ENCODE measurements at regions not wholly inside any gene's neighbourhood (a gene's known extent, or its start where the extent isn't known, plus 50 kb on each side); places are given as distances from the start of the nearest gene placed in this dataset.

DNA sequence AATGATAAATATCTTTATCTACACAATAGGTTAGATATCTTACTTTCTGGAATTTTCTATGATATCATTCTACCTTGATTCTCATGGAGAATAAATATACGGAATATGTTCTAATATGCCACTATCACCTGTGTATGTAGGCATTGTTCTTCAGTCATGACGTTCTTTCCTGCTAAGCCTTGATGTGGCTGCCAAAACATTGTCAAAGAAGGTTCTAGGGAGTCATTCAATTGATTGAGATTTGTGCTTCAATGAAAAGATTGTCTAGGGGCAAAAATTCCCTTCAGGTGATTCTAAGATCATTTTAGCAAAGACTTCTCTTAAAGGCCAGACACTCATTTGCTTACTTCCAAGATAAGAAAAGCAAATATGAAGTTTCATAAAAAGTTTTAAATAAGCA lies 118.1 kb downstream of the MAT2B start:
- DNase-seq = no peak

DNA sequence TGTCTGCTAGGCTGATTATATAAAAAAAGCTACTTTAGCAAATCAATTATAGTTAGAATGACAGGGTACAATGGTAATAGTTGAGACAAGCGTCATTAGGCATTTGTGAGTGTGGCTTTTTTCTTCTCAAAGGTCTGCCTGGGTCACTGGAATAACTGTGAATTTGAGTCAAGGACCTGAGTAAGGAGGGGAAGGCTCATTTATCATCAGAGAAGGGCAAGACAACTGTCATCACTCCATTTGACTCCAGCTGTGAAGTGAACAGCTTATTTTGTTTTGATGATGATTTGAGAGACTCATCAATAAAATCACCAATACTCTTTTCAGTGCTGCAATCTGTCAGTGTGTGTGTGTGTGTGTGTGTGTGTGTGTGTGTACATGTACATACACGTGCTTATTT lies 118.6 kb downstream of the MAT2B start:
- DNase-seq = no peak

DNA sequence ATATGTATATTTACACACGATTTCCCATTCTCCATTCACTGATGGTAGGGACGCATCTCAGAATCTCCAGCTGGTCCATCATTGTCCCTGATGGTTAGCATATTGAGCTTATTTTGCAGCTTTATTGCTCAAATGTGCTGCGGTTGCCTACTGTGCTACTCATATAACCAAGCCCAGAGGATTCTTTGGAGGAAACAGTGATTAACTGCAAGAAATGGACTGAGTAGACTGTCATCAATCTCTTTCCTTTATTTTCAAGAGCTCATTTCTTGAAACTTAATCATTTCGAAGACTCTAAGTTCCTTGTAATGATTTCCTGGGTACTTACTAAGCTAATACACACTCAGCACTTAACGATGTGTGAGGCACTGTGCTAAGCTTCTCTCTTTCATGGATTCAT lies 119.0 kb downstream of the MAT2B start:
- no peak for DNase-seq

DNA sequence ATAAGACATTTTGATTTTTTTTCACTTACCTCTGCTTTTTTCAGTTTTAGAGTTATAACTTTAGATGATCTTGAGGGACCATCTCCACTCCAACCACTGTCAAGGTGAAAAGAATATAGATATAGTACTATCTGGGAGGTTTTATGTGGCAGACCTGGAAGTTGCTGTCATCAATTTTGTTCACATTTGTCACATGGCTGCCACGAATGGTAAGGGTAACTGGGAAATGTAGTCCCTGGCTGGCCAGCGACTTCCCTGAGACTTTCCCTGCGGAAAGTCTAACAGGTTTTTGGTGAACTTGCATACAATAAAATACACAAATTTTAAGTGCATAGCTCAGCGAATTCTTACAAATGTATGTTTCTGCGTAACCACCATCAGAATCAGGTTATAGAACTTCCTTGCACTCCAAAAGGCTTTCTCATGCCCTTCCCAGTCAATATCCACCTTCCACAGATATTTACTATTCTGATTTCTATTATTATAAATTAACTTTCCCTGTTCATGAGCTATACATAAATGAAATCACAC lies 121.5 kb downstream of the MAT2B start:
- DNase-seq = no peak

DNA sequence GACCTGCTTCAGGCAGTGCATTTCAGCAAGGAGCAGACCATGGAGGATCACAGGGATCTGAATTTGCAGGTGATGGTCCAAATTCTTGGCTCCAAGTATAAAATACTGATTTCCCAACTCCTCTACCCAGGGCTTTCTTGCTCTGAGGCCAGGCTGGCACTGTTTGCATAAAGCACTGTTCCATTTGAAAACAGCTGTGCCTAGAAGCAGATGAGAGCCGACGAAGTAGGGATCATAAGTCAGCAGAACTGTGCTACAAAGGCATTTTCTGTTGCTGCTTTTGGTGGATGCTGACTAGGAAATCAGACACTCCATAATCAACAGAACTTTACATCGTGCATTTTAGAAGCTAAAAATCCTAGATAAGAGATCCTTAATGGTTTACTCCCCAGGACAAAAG lies 126.4 kb downstream of the MAT2B start:
- peak in 1 of 2 experiments; percentile 59 for DNase-seq

DNA sequence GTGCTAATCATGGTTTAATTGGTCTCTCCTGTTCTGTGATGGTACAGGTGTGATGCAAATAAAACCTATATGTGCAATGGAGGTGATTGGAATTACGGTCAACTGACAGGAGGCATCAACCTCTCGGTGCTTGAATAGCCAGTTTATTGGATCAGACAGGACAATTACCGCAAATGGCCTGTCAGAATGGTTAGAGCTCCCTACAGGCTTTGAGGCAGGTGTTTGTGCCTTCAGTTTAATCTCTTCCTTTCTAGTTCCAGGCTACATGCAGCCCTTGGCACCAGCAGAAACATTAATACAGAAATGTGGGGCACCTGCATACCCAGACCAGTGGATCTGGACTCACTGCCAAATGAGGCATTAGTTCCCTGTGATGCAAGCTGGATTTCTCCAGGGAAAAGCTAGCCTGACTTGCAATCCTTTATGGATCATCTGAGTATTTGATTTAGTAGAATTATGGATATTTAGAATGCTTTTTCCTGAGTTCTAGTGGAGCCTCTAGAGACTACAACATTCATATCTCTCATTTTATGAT lies 128.6 kb downstream of the MAT2B start:
- no peak for DNase-seq

DNA sequence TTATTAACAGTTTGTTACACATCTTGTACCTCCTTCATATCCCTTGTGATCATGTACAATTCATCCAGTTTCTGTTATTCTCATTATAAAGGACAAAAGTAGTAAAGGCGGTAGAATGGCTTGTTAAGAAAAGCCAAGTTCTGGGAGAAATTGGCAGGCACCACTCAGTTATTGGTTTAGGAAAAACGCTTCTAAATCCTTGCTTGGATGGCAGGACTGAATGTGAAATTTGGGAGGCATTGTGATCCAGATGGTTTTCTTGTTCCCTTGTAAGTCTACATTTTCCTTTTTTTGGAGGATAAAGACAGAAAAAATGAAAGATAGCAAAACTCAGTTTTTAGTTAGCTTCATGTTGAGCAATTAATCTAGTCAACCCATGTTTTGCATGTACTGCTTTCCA lies 130.2 kb downstream of the MAT2B start:
- no peak for DNase-seq

DNA sequence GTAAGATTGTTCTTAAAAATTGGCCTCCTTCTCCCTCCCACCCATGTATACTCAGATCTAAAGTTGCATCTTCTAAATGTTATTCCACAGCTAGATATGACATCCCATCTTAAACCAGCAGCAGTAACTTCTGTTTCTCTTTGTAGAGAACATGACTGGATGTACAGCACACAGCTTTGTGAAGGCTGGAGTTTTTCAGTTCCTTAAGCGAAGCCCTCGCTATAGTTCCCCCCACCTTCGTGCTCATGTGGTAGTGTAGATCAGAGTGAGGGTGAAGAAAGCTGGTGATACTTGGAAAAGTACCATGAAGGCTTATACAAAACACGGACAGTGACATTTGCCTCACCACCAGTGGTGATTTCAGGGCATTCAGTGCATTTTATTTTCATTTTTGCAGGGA lies 137.5 kb downstream of the MAT2B start:
- no peak for DNase-seq

DNA sequence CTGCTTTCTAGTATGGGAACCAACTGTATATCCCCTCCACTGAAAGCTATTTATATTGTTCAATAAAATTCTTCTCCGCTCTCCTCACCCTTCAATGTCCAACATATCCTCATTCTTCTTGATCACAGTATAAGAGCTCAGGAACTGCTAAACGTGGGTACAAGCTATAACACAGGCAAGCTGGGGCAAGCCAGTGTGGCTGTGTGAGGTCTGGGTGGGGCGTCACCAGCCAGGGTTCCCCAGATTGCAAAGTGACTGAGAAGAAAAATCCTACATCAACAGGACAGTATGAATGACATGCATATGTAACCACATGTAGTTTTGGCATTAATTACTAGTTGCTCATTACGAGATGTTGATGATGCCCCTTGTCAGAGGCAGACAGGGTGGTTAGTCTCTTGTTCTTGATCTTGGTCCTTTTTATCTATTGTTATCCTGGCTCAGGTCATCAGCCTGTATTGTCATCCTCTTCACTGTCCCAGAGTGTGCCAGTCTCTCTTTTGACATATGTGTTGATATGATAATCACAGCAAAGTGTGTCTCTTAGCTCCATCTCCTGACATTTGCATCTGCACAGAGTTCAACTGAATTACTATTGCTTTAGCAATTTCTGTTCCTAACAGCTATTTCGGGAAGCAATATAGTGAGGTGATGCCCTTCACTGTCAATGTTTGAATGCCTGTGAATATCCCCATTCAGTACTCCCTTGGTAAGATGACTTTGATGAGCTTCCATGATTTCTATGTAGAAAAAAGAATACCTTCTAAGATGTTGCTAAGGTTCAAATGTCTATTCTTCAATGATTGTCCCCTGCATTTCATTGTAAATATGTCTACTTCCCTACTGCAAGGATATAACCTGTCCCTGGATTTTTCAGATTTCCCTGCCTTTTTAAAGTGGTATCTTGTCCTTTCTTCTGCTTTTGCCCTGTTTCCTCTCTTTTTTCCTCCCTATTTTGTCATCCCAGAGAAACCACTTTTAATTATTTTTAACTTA lies 140.3 kb downstream of the MAT2B start:
- no peak for DNase-seq

DNA sequence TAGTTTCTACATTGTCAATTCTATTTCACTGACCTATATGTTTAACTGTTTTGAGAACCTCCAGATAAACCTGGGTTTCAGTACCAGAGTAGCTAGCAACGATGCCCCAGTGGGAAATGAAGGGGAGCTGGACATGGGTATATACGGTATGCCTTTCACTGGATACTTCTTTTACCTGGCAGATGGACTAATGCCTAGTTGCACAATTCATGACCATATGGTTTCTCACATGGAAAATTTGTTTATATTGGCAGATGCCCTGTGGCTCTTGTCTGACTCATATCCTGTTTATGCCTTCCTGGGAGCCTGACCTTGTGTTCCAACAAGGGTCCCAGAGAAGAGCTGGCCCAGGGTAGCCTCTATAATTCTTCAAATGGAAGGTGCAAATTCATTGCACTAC lies 144.1 kb downstream of the MAT2B start:
- DNase-seq = no peak

DNA sequence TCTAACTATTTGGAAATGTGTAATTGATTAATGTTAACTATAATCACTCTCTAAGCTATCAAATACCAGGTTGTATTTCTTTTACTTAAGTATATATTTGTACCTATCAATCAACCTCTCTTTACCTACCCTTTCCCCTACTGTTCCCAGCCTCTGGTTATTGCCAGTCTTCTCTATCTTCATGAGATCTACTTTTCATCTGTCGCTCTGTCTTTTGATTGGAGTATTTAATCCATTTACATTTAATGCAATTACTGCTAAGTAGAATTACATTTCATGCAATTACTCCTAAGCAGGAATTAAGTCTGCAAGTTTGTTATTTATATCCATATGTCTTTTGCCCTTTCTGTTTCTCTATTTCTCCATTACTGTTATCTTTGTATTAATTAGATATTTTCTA lies 148.1 kb downstream of the MAT2B start:
- no peak for DNase-seq

DNA sequence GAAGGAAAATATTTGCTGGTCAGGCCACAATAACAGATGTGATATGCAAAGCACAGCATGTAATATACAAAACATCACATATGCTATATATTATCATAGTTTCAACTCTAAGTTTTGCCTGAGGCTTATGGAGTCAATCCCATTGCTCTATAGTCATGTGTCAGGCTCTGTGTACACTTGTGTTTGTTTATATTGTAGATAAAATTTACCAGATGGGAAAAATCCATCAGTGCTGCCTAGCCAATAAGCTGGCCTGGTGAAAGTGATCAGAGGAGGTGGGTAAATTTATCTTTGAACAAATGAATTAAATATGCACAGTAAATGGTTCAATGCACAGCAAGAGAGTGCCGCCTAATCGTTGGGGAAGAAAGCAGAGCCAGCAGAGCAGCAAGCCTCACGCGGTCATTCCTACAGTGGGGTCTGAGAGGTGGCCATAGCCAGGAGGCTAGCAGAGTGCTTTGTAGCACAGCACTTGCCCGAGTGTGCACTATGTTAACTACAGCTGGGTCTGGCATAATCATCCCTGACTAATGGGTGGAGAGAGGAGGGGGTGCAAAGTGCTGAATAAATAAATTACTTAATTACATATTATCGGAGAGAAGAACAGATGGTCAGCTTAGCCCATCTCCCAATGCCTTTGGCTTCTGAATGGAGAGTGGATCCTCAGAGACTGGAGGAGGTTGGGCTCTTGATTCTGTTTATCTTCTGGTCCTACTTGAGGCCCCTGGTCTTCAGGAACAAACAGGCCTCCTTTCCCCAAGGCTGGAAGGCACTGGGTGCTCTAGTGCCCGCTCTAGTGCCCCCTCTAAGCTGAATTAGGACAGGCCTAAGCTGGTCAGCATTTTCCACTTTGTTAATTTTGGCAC lies 153.5 kb downstream of the MAT2B start:
- DNase-seq = peak in 1 of 2 experiments; percentile 45

DNA sequence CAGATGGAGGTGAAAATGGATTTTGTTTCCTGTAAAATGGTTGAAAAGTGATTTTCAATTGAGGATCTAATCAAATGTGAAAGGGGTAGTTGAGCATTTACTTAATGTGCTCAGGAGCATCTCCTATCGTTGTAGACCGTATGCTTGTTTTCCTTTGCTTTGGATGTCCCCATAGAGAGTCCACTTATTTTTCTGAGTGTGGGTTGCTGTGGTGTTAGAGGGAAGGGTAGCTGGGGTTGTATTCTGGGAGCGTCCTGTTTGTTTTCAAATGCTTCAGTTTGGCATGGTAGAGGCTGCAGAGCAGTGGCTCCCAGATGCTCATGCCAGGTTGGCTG lies 154.1 kb downstream of the MAT2B start:
- no peak for DNase-seq

DNA sequence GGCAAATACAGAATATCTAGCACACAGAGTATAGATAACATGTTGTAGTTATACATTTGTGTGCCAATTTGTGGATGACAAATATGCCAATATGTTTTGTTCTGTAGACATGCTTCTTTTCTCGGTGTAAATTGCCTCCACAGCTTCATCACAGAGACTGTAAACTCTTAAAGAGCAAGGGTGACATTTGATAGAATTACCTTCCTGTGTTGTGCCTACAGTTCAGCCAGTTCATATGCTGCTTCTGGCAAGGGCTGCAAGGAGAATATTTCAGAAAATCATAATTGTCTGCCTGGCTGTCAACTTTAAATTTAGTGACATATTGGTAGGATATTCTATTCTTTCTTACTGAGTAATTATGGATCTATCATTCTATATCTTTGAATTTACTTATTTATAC lies 155.1 kb downstream of the MAT2B start:
- no peak for DNase-seq

DNA sequence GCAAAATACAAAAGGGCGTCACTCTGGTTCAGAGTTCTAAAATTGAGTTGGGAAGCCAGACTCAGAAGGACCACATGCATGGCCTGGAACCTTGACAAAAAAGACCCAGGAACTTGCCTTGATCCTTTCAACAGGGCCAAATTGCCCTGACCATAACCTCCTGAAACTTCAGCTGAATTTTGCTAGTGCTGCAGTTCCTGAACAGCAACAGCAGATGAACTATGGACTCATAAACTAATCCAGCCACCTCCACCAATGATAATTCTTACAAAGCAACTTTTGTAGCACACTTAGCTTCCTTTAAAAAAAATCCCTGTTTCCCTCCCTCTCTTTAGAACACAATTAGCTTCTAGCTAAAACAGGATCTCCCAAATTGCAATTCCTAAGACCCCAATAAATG lies 155.9 kb downstream of the MAT2B start:
- DNase-seq = no peak

DNA sequence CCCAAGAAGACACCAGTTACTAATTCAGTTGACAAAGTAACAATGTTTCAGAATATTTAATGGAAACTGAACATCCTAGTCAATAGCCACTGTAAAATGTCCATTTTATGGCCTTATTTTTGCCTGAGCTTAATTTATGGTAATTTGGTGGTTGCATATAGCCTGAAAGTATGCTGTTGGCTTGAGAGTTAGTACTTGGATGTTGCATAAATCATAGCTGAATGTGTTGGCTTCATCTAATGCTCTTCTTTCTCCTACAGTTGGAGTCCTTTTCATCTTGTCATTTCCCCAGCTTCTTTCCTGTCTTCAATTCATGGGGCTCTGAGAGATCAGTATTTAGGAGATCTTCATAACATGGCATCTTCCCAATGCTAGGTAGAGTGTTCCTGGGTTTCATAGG lies 164.6 kb downstream of the MAT2B start:
- DNase-seq = no peak

DNA sequence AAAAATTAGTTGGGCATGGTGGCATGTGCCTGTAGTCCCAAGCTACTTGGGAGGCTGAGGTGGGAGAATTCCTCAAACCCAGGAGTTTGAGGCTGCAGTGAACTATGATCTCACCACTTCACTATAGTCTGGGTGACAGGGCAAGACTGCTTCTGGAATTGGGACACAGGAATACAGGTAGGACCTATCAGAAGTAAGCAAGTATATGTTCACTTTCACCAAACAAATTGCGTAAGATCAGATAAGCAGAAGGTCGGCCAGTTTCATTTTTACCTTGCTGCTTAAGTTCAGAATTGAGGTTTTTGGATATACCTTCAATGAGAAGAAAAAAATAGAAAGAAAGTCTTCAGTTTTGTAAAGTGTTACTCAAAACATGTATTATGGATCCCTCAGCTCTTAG lies 171.7 kb downstream of the MAT2B start:
- DNase-seq = no peak

DNA sequence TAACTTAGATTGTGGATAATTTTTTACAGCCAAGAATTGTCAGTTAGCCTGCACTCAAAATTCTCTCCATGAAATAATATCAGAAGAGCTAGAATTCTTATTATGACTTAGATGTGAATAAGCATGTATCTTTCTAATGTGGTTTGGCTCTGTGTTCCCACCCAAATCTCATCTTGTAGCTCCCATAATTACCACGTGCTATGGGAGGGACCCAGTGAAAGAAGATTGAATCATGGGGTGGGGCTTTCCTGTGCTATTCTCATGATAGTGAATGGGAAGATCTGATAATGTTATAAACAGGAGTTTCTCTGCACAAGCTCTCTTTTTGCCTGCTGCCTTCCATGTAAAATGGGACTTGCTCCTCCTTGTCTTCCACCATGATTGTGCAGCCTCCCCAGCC lies 176.8 kb downstream of the MAT2B start:
- DNase-seq = no peak

DNA sequence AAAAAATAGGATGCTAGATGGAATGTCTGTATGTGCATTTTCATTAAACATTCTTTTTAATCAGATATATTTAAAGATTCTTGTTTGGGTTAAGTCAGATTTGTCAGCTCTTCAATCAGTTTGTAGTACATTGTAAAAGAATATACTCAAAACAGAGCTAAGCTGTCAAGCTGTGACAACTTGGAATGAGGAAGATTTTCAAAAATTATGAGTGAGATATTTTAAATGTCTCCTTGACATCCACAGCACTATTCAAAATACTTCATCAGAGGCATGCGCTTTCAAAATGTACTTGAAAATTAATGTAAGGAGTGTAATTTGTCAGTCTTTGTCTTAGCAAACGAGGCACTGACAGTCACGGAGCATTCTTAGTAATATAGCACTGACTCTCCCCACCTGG lies 182.0 kb downstream of the MAT2B start:
- DNase-seq = no peak

DNA sequence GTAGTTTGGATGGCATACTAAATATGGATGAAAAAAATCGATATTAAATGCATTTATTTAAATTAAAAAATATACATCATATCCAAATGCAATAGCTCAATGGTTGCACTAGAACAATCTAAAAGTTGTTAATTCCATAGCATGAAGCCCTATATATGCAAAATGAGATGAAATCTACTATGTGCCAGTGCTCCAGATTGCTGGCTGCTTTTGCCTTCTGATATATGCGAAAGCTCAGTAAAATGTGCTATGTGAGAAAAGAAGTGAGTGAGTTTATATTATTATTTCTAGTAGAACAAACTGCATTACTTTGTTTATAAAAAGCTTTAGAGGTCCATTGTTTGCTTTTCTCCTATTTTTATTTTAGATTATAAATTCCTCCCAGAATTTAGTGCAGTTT lies 186.7 kb downstream of the MAT2B start:
- peak; percentile 13 to 21 for DNase-seq

DNA sequence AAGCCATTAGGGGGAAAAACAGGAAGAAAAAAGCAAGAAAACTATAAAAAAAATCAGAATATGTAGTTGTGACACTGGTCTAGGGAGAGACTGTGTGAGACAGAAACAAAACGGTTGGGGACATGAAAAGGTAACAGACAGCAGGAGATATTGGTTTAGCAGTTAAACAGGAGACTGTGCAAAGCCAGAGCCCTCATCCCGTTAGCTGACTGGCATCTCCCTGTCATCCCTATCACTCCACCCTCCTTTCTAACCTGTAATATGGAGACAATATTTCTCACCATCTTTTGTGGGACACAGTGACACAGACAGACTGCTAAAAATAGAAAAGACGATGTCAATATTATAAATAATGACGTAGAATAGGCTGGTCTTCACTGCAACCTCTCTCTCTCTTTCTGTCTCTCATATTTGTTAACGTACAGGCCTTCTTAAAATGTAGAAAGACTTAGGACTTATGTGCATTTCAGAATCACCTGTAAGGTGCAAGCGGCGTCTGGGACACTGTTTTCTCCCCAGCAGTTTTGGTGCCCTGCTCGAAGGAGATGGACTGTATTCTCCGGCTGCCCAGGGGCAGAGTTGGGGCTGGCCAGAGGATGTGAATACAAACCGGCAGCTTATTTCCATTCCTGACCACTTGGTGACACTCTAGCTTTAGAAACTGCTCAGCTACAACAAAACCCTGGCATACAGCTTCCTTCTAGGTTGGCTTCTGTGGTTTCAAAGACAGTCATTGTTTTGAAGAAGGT lies 190.6 kb downstream of the MAT2B start:
- peak; percentile 74 to 82 for DNase-seq

DNA sequence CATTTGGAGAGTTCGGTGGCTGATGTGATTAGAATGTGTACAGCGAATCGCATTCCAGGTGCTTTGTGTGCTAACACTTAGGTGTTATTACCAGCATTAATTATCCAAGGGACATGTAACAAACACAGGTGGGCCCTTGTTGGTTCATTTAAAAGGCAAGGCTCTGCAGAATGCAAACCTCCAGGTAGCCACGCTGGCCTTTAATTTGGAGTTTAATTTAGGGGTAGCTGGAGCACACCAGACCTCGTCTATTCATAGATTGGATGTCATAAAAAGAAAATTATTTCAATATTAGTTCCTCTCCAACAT lies 191.1 kb downstream of the MAT2B start:
- no peak for DNase-seq

Data from NCI-H526 (cell line).